ENCODE measurements at regions not wholly inside any gene's neighbourhood (a gene's known extent, or its start where the extent isn't known, plus 50 kb on each side); places are given as distances from the start of the nearest gene placed in this dataset.

- Histone ChIP-seq H3F3A (ENCODE audit: low read depth) (no peaks in the 10 kb centered on the region), H3K27me3 (ENCODE audit: insufficient read depth, low read length, poor library complexity, severe bottlenecking) (no peaks in the 10 kb centered on the region), H3K9me3 (ENCODE audit: insufficient read depth, low read depth, low read length) (no peaks in the 10 kb centered on the region), H3K9me2 (replicated peaks; ENCODE audit: low read depth, low read length) (no peaks in the 10 kb centered on the region), H3K4me2 (ENCODE audit: low read depth, low read length, poor library complexity, severe bottlenecking) (no peak overlapping the region), H3K79me2 (ENCODE audit: insufficient read depth, low read length) (no peaks in the 10 kb centered on the region), H4K20me1 (ENCODE audit: insufficient read depth, low read length, poor library complexity, severe bottlenecking) (no peaks in the 10 kb centered on the region), H3K4me3 (ENCODE audit: low read length, poor library complexity, severe bottlenecking) (no peak overlapping the region), H2AFZ (ENCODE audit: low read length) (no peak overlapping the region), H3K4me1 (ENCODE audit: insufficient read depth, low read length, poor library complexity, severe bottlenecking) (no peaks in the 10 kb centered on the region), H3K9ac (ENCODE audit: low read depth, low read length, poor library complexity, severe bottlenecking) (no peak overlapping the region), H3K36me3 (ENCODE audit: insufficient read depth, low read length) (no peaks in the 10 kb centered on the region)
- TF ChIP-seq CTCF (conservative IDR thresholded peaks at IDR 0.05; ENCODE audit: low read length), result no peak
- TF ChIP-seq EZH2phosphoT487 (IDR thresholded peaks at IDR 0.05; ENCODE audit: borderline replicate concordance), result no peak
Observed at GRCh38 chr1:238115852-238116251, 225.1 kb upstream of the ZP4 start.

- Histone ChIP-seq H3F3A (ENCODE audit: low read depth) (no peaks in the 10 kb centered on the region), H3K9me3 (ENCODE audit: insufficient read depth, low read depth, low read length) (no peaks in the 10 kb centered on the region)
Observed at GRCh38 chr1:238112952-238113621, 222.4 kb upstream of the ZP4 start.

GRCh38 chr1:238111516-238111915 is 220.8 kb upstream of the ZP4 start:
- Histone ChIP-seq H3K9ac (ENCODE audit: low read depth, low read length, poor library complexity, severe bottlenecking) (no peak overlapping the region), H3K27me3 (ENCODE audit: insufficient read depth, low read length, poor library complexity, severe bottlenecking) (no peaks in the 10 kb centered on the region), H3K9me2 (replicated peaks; ENCODE audit: low read depth, low read length) (no peaks in the 10 kb centered on the region), H2AFZ (ENCODE audit: low read length) (no peak overlapping the region), H4K20me1 (ENCODE audit: insufficient read depth, low read length, poor library complexity, severe bottlenecking) (no peaks in the 10 kb centered on the region), H3K4me1 (ENCODE audit: insufficient read depth, low read length, poor library complexity, severe bottlenecking) (no peaks in the 10 kb centered on the region), H3K36me3 (ENCODE audit: insufficient read depth, low read length) (no peaks in the 10 kb centered on the region), H3K4me2 (ENCODE audit: low read depth, low read length, poor library complexity, severe bottlenecking) (no peak overlapping the region), H3K9me3 (ENCODE audit: insufficient read depth, low read depth, low read length) (no peaks in the 10 kb centered on the region), H3F3A (ENCODE audit: low read depth) (no peaks in the 10 kb centered on the region), H3K79me2 (ENCODE audit: insufficient read depth, low read length) (no peaks in the 10 kb centered on the region), H3K4me3 (ENCODE audit: low read length, poor library complexity, severe bottlenecking) (no peak overlapping the region)
- TF ChIP-seq CTCF (conservative IDR thresholded peaks at IDR 0.05; ENCODE audit: low read length) (no peak), EZH2phosphoT487 (IDR thresholded peaks at IDR 0.05; ENCODE audit: borderline replicate concordance) (no peak)

More at GRCh38 chr1:238112952-238113621, 222.4 kb upstream of the ZP4 start:
- Histone ChIP-seq H3K27me3 (ENCODE audit: insufficient read depth, low read length, poor library complexity, severe bottlenecking) (no peaks in the 10 kb centered on the region), H3K4me3 (ENCODE audit: low read length, poor library complexity, severe bottlenecking) (no peak overlapping the region), H3K4me2 (ENCODE audit: low read depth, low read length, poor library complexity, severe bottlenecking) (no peak overlapping the region), H2AFZ (ENCODE audit: low read length) (no peak overlapping the region), H3K9me2 (replicated peaks; ENCODE audit: low read depth, low read length) (no peaks in the 10 kb centered on the region), H3K79me2 (ENCODE audit: insufficient read depth, low read length) (no peaks in the 10 kb centered on the region), H3K9ac (ENCODE audit: low read depth, low read length, poor library complexity, severe bottlenecking) (no peak overlapping the region), H3K36me3 (ENCODE audit: insufficient read depth, low read length) (no peaks in the 10 kb centered on the region), H4K20me1 (ENCODE audit: insufficient read depth, low read length, poor library complexity, severe bottlenecking) (no peaks in the 10 kb centered on the region), H3K4me1 (ENCODE audit: insufficient read depth, low read length, poor library complexity, severe bottlenecking) (no peaks in the 10 kb centered on the region)
- no peak for TF ChIP-seq CTCF (conservative IDR thresholded peaks at IDR 0.05; ENCODE audit: low read length)
